Suppressor macrophage (primary cell): ENCODE measurements at regions not wholly inside any gene's neighbourhood (a gene's known extent, or its start where the extent isn't known, plus 50 kb on each side); places are given as distances from the start of the nearest gene placed in this dataset.

Source experiments
- DNase-seq, 4 experiments: peaks; one replicate each; pipeline ENCODE4 v3.0.0-alpha.2; 2020 to 2022

DNA sequence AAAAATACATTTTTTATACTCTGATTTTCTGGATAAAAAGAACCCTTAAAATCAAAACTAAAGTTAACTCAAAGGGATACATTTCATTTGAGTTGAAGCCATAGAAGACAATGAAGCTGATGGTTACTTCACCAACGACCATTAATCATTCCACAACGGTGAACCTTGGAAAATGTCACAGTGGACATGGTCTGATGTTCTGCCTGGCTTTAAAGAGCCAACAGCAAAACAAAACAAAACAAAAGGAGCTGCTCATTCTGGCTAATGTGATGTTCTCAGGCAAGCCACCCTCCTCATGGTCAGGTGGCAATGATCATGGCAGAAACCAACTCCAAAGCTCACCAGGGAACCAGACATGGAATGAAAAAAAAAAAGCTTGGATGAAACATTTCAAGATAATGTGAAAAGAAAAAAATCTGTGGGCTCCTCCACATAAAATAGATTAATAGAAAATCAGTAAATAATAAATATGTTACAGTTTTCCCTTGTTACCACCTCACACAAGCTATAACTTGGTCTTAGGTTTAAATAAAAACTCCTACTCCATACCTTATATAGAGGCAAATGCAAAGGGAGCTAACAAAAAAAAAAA is 90.1 kb upstream of the SERTAD2 start:
- DNase-seq = no peak

DNA sequence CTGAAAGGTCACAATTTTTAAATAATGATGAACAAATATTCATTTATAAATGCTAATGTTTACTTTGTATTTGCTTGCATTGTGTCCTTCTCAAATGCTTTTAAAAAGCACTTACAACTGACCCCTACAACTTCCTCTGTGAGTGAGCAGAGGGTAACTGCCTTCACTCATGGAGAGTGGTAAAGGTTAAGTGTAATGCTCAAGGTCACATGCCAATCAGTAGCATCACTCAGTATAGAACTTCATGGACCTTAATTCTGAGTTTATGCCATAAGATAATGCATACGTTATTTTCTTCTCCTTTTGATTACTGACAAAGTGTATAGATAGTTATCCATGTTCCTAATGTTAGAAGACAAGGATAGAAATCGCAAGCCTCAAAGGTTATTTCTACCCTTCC is 91.8 kb upstream of the SERTAD2 start:
- peak in 3 of 4 experiments; percentile 17 to 52 (median 50) for DNase-seq

GRCh38 chr2:64747690-64748091 is 94.0 kb upstream of the SERTAD2 start:
- peak; percentile 55 to 72 (median 67) for DNase-seq

DNA sequence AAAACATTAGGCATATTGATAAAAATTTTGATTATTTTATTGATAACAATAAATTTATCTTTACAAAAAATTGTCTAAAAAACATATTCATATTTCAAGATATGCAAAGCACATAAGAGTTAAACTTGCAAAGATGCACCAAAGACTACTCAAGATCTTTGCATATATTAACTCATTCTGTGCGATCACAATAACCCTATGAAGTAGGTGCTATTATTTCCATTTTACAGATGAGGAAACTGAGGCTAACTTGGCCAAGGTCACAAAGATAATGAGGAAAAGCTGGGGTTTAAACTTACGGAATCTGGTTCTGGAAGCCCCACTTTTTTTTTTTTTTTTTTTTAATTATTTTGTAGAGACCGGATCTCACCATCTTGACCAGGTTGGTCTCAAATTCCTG is 94.4 kb upstream of the SERTAD2 start:
- no peak for DNase-seq

GRCh38 chr2:64748561-64748960 is 94.8 kb upstream of the SERTAD2 start:
- DNase-seq = peak in 3 of 4 experiments; percentile 18 to 19 (median 18)

- DNase-seq = no peak
These were observed 95.7 kb upstream of the SERTAD2 start for GRCh38 chr2:64749446-64749845.

DNA sequence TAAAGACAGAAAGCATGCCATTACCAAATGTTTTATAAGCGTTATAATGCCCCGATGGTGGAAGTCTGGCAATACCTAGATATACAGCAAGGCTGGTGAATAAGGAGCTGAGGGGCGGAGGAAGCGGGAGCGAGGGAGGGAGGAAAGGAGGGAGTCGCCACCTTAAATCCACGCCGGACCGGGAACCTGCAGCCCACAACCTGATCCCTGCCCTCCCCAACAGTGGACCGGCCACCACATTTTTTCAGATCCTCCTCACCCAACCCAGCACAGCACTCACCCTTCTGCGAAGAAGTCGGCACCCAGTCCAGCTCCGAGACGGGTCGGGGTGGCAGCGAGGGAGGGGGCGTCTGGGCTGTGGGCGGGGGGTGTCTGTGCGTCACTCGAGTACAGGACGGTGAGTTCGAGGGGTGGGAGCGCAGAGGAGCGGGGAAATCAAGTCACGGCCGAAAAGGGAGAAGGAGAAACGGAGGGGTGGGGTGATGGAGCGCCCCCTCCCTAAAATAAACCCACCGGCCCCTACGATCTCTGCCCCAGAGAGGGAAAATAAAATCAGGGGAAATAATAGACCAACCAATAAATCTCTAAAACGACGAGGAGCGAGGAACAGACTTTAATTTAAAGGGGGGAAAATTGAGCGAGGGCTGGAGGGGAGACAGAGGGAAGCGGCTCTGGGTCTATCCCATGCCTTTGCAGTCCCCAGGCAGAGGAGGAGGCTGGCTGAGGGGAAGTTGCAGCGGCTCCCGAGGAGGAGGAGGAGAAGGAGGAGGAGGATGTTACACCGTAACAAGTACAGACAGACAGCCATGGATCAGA is 96.5 kb upstream of the SERTAD2 start:
- DNase-seq = peak; percentile 22 to 64 (median 48)

DNA sequence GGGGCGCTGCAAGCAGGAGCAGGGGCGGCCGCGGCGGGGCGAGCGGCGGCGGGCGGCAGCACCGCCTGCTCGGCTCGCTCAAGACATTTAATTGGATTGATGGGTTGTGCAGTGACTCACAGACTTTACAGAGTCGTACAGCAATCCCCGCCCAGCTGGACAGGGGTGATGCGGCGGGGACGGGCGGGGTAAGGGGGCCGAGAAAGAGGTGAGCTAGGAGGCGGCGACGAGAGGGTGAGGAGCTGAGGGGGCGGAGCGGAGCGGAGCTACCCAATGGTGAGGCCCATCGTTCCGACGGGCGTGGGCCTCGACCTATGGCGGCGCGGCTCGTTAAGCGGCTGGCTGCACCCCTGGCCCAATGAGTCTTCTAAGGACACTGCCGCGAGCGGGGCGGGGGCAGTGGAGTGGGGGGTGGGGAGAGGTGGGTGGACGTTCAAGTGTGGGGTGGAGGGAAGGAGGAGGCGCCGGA is 97.1 kb upstream of the SERTAD2 start:
- peak; percentile 99 to 100 (median 99) for DNase-seq

DNA sequence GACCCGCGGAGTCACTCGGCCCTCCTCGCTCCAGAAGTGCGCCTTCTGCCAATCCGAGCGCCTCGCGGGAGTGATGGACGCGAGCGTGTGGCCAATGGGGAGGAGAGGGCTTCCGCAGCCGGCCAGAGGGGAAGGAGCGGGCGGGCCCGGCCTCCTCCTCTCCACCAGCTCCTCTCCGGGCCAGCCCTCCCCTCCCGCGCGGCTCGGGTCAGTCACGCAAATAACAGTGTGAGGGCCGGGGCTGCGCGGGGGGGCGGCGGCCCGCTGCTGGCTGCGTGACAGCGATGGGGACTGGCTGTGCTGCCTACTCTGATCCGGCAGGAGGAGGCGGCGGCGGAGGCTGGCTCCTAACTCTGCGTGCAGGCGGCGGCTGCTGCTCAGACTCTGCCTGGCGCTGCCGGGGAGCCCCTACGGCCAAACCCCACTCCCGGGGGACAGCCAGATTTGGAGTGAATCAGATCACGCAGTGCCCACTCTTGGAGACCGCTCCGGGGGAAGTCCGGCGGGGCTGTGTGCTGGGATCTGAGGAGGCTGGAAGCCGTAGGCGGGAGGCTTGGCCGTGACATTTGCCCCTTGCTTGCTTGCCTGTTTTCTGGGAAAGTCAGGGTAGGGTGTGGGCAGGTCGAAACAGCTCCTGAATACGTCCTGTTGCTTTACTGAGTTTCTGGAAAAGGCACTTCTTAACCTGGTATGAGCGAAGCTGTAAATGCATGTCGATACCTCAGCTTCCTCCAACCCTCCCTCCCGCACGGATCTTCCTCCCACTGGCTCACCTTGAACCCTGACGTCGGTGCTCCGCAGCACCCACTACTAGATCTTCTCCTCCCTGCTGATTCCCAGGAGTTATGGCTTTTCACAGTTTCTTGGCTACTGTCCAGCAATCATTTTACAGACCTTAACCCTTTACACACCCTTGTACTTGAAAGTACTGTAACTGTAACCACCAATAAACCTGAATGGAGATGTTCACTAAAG is 97.9 kb upstream of the SERTAD2 start:
- DNase-seq = peak in 3 of 4 experiments; percentile 59 to 99 (median 99)

DNA sequence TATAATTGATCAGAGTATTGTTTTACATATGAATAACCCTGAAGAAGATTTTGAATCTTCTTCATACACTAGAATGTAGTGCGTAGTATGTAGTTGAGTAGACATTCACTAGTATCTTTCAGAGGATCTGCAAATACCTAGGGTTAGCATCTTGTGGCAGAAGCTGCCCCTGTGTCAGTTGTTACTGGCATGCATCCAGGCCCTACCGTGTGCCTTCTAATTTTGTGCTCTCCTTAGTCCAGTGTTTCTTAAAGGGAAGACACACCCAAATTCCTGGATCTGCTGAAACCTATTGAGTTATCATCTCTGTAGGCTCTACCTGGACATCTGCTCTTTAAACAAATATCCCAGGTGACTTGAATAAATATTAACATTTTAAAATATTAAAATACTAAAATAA is 99.7 kb upstream of the SERTAD2 start:
- DNase-seq = no peak

DNA sequence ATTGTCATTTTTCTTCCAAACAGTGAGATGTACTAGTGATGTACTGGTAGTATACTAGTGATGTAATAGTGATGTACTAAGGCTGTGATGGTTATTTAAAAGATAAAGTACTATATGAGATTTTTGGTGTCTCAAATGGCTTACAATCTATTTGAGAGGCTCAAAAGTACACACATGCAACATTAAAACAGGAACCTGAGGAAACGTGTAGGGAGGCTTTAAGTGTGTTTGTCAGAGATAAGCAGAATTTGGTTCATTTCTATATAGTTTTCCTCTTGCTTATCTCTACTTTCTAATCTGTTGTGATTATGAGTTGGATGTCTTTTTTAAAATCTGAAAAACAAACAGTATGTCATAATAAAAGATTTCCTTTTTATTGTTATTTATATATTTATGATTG is 100.9 kb upstream of the SERTAD2 start:
- DNase-seq = no peak

DNA sequence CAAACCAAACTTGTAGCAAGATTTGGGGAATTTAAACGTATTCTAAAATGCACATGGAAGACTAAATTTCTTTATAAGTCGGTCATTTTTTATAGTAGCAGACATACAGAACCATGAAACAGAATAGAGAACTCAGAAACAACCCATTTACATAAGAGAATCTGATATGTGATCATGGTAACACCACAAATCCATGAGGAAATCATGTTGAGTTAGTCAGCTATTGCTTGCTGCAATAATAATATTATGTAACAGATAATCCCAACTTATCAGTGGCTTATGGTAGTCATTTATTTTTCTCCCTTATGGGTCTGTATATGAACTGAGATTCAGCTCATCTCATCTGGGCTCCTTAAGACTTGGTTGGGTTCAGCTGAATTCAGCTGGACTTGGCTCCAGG is 103.4 kb upstream of the SERTAD2 start:
- peak in 2 of 4 experiments; percentile 61 to 66 for DNase-seq

- no peak for DNase-seq
These were observed 106.4 kb upstream of the SERTAD2 start for GRCh38 chr2:64760128-64760527.

DNA sequence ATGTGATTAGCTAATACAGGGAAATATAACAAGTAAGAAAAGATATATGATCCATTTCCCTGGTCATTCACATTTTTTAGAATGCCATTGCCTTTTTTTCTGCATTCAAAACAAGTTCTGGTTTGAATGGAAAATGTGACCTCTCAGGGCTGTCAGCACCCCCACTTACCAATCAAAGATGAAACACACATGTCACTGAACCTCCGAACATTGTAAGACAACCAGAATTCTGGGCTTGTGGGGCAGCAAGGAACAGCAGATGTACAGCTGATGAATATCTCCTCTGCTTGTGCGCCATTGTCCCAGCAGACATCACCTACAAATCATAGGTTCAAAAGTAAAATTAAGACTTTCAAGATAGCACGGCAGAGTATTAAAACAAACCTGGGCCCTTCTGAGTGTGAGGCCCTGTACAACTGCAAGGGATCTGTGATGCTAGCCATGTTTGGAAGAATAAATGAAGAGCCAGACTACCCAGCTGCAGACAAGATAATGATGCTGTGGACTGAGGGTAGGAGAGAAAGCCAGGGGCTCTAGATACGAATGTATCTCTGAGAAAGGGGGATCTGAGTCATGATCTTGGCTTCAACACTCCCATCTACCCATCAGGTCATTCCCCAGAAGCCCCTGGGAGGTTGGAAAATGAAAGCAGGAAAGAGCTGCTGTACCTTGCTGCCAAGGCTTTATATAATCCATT is 108.7 kb upstream of the SERTAD2 start:
- no peak for DNase-seq

GRCh38 chr2:64763126-64763525 is 109.4 kb upstream of the SERTAD2 start:
- DNase-seq = peak in 1 of 4 experiments; percentile 22

GRCh38 chr2:64765160-64765805 is 111.6 kb upstream of the SERTAD2 start:
- peak in 3 of 4 experiments; percentile 29 to 68 (median 61) for DNase-seq

- DNase-seq = peak in 3 of 4 experiments; percentile 6 to 56 (median 44)
These were observed 113.3 kb upstream of the SERTAD2 start for GRCh38 chr2:64766841-64767669.

DNA sequence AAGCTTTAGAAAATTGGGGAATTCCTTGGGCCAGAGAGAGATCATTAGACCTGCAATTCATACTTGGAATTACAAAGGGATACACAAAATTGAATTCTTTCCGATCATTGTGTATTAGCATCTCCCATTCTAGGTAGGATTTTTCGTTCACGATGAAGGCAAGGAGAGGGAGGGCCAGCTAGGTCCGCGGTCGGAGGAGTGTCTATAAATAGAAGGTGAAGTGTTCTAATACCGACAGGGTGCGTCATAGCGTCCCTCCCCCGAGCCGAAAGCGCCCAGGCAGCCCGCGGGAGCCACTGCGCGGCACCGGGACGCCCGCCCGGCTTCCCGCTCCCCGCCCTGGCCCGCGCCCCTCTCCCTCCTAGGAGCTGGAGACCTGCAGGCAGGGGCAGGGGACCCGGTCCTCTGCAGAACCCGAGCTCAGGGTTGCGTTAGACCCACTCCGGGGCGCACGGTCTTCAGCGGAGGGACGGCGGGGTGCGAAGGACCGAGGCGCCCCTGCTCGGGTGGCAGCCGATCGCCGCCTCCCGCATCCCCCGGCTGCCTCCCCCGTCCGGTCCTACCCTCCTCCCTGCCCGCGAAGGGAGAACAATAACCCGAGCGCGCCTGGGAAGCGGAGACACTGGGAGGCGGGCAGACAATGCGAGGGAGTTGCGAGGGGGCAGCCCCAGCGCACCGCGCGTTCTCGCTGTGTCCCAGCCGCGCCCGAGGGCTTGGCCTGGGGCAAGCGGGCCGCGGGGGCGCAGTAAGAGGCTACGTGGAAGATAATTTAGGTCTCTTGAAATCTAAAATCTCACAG is 114.2 kb upstream of the SERTAD2 start:
- peak; percentile 77 to 91 (median 88) for DNase-seq

GRCh38 chr2:64768491-64769005 is 114.8 kb upstream of the SERTAD2 start:
- DNase-seq = peak in 2 of 4 experiments; percentile 55 to 58
